Parathyroid adenoma (tissue), 2 donors: ENCODE measurements at regions not wholly inside any gene's neighbourhood (a gene's known extent, or its start where the extent isn't known, plus 50 kb on each side); places are given as distances from the start of the nearest gene placed in this dataset.

Experiments used
- H2AFZ ChIP-seq: fragments of 300-600 bp; sonication (generic); one replicate; pipeline ENCODE4 v1.7.0; 2017; ENCODE audit warnings: antibody characterized with exemption, mild to moderate bottlenecking
- H3K27ac ChIP-seq: fragments of 300-600 bp; sonication (generic); one replicate; pipeline ENCODE4 v1.7.0; 2017
- H3K27me3 ChIP-seq: fragments of 300-600 bp; sonication (generic); one replicate; pipeline ENCODE4 v1.7.0; 2017; ENCODE audit warnings: low read length; ENCODE audit not compliant: control insufficient read depth, insufficient read depth
- H3K36me3 ChIP-seq: fragments of 300-600 bp; sonication (generic); one replicate; pipeline ENCODE4 v1.7.0; 2017; ENCODE audit warnings: low read length; ENCODE audit not compliant: control insufficient read depth, insufficient read depth
- H3K4me1 ChIP-seq: fragments of 300-600 bp; sonication (generic); one replicate; pipeline ENCODE4 v1.7.0; 2017; ENCODE audit warnings: control low read depth
- H3K4me2 ChIP-seq: fragments of 300-600 bp; sonication (generic); one replicate; pipeline ENCODE4 v1.7.0; 2017; ENCODE audit warnings: low read length
- H3K4me3 ChIP-seq: fragments of 300-600 bp; sonication (generic); one replicate; pipeline ENCODE4 v1.7.0; 2017; ENCODE audit warnings: low read depth, low read length
- H3K79me2 ChIP-seq: fragments of 300-600 bp; sonication (generic); one replicate; pipeline ENCODE4 v1.7.0; 2017; ENCODE audit warnings: control low read depth
- H3K9ac ChIP-seq: fragments of 300-600 bp; sonication (generic); one replicate; pipeline ENCODE4 v1.7.0; 2017; ENCODE audit warnings: mild to moderate bottlenecking
- H3K9me3 ChIP-seq: fragments of 300-600 bp; sonication (generic); one replicate; pipeline ENCODE4 v1.7.0; 2017; ENCODE audit warnings: low read length; ENCODE audit not compliant: control insufficient read depth
- TF ChIP-seq, protein P1 (sequence below): fragments of 300-600 bp; sonication (generic); IDR thresholded peaks from one replicate; pipeline ENCODE4 v1.7.0; 2017; ENCODE audit warnings: antibody characterized with exemption, mild to moderate bottlenecking
- donor health status: primary hyperparathyroidism.

DNA sequence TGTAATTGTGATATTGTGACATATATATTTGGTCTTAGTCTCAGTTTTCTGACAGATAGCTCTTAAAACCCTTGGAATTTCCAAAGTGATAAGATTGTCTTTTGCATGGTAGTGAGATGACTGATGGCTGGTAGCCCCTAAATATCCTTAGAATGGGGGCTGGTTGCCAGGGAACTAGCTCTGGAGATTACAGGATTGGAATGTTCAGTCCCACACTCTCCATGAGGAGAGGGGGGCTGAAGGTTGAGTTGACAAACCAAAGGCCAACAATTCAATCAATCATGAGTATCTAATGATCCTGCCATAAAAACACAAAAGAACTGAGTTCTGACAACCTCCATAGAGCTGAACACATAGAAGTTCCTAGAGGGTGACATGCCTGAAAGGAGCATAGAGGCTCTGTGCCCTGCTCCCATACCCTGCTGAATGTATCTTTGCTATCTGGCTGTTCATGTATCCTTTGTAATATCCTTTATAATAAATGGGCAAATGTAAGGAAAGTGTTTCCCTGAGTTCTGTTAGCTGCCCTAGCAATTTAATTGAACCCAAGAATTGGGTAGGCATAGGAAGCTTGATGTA is 1680.3 kb upstream of the PIK3C3 start:
- no peaks in the 10 kb centered on the region for H3K36me3 ChIP-seq
- H3K4me1 ChIP-seq: no peaks in the 10 kb centered on the region
- no peak overlapping the region for H3K27ac ChIP-seq
- no peaks in the 10 kb centered on the region for H3K27me3 ChIP-seq
- H3K79me2 ChIP-seq: no peaks in the 10 kb centered on the region
- H3K4me2 ChIP-seq: no peak overlapping the region
- TF ChIP-seq, protein P1, sequence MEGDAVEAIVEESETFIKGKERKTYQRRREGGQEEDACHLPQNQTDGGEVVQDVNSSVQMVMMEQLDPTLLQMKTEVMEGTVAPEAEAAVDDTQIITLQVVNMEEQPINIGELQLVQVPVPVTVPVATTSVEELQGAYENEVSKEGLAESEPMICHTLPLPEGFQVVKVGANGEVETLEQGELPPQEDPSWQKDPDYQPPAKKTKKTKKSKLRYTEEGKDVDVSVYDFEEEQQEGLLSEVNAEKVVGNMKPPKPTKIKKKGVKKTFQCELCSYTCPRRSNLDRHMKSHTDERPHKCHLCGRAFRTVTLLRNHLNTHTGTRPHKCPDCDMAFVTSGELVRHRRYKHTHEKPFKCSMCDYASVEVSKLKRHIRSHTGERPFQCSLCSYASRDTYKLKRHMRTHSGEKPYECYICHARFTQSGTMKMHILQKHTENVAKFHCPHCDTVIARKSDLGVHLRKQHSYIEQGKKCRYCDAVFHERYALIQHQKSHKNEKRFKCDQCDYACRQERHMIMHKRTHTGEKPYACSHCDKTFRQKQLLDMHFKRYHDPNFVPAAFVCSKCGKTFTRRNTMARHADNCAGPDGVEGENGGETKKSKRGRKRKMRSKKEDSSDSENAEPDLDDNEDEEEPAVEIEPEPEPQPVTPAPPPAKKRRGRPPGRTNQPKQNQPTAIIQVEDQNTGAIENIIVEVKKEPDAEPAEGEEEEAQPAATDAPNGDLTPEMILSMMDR: no peak
- no peak overlapping the region for H2AFZ ChIP-seq
- H3K9me3 ChIP-seq: no peaks in the 10 kb centered on the region
- no peak overlapping the region for H3K4me3 ChIP-seq
- no peak overlapping the region for H3K9ac ChIP-seq

DNA sequence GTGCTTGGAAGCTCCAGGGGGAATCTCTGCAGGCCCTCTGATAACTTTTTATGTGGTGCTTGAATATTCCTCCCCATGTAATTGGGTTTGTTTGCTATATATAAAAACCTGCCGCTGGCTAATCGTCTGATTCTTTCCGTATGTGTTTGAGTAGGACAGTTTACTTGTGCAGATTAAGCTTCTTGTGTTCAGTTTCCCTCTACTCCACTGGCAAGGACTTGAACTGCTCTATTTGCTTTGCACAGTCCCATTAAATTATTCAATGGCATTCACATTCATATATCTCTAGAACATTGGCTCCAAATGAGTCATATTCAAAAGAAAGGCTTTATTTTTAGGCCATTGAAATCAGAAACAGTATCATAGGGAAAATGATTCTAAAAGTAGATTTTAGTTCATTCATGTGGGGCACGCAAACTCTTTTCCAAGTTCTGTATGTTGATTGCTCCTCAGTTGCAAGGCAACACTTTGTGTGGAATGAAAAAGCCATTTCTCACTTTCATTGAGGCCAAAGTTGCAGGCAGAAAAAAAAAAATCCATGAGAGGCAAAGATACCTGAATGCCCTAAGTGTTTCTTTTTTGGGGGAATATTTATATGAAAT is 1682.3 kb upstream of the PIK3C3 start:
- Histone ChIP-seq H3K9me3 (no peaks in the 10 kb centered on the region), H3K79me2 (no peaks in the 10 kb centered on the region), H3K36me3 (no peaks in the 10 kb centered on the region), H3K4me1 (no peaks in the 10 kb centered on the region), H3K27ac (no peak overlapping the region), H3K27me3 (no peaks in the 10 kb centered on the region), H3K4me3 (no peak overlapping the region), H3K9ac (no peak overlapping the region), H2AFZ (no peak overlapping the region), H3K4me2 (no peak overlapping the region)
- TF ChIP-seq, protein P1: no peak

DNA sequence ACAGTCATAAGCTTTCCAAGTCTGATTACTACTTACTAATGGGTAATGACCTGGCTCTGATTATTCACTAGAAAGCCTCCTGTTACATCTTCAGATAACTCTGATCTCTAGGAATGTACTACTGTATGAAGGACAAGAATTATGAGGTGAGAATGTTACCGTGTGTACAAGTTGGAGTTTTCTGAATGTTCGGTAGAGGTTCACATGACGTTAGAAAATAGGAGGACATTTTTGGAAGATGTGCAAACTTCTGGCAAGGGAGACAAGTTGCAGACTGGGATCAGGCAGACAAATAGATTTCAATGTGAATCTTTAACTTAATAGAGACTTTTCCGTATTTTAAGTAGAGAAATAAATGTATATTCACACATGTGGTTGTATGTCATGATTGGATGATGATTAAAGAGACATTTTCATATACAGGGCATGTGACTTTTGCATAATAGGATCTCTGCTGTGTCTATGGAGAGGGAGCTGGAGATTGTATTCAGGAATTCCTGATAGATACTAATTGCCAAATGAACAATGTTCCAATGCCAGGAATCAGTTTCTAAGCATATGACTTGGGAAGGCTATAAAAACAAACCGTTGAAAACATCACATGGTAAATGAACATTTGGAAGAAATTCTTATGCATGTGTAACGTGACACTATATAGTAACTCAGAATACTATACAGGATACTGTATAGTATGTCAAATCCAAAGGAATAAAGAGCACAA is 1695.8 kb upstream of the PIK3C3 start:
- no peak overlapping the region for H3K27ac ChIP-seq
- no peaks in the 10 kb centered on the region for H3K4me1 ChIP-seq
- H3K27me3 ChIP-seq: no peaks in the 10 kb centered on the region
- no peak overlapping the region for H3K9ac ChIP-seq
- H3K36me3 ChIP-seq: no peaks in the 10 kb centered on the region
- no peak overlapping the region for H3K4me3 ChIP-seq
- H2AFZ ChIP-seq: no peak overlapping the region
- H3K79me2 ChIP-seq: no peaks in the 10 kb centered on the region
- TF ChIP-seq, protein P1: no peak
- H3K4me2 ChIP-seq: no peak overlapping the region
- no peaks in the 10 kb centered on the region for H3K9me3 ChIP-seq

DNA sequence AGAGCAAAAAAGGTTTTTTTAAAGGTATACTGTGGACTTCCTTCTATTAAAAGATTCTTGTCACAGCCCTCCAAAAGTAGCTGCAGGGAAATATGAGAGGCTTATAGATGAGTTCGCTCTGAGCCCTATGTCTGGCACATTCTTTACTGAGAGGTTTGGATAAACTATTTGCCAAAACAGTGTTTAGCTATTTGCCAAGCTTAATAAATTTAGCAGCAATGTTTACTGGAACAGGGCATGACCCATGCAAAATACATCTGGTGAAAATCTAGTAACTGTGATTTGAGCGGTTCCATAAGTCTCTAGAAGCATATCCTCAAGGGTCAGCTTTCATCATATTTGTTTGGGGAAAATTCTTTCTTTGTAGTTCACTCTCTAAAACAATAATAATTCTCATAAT is 1696.7 kb upstream of the PIK3C3 start:
- H3K27ac ChIP-seq: no peak overlapping the region

More for the DNA sequence above, 1696.7 kb upstream of the PIK3C3 start:
- Histone ChIP-seq H3K9me3 (no peaks in the 10 kb centered on the region), H3K9ac (no peak overlapping the region), H2AFZ (no peak overlapping the region), H3K79me2 (no peaks in the 10 kb centered on the region), H3K36me3 (no peaks in the 10 kb centered on the region), H3K4me1 (no peaks in the 10 kb centered on the region), H3K4me3 (no peak overlapping the region), H3K4me2 (no peak overlapping the region), H3K27me3 (no peaks in the 10 kb centered on the region)
- TF ChIP-seq, protein P1: no peak
